ENCODE measurements at regions not wholly inside any gene's neighbourhood (a gene's known extent, or its start where the extent isn't known, plus 50 kb on each side); places are given as distances from the start of the nearest gene placed in this dataset.
A peak's percentile ranks its signal among the peaks of the same experiment; 100 is the strongest.

DNA sequence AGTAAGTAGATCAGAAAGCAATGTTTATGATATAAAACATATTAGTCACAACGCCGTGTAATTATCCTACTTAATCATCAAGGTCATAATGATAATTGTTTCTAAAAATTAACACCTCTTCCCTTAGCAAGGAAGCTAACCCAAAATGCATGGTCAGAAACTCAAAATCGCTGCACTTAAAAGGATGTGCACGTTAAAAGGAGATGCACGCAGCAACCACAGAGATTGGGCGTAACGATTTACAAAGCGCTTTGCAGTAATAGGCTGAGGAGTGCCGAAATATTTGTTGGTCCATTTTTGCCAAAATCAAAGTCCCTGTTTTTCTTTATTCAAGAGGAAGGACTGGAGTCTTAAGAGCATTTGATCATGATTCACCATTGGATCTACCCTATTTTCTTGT lies 1077.2 kb downstream of the VRK1 start:
- H3K4me3 ChIP-seq (ENCODE audit: low read length): no peak overlapping the region
- DNase-seq (ENCODE audit: low read depth): no peak
- TF ChIP-seq, protein P1, sequence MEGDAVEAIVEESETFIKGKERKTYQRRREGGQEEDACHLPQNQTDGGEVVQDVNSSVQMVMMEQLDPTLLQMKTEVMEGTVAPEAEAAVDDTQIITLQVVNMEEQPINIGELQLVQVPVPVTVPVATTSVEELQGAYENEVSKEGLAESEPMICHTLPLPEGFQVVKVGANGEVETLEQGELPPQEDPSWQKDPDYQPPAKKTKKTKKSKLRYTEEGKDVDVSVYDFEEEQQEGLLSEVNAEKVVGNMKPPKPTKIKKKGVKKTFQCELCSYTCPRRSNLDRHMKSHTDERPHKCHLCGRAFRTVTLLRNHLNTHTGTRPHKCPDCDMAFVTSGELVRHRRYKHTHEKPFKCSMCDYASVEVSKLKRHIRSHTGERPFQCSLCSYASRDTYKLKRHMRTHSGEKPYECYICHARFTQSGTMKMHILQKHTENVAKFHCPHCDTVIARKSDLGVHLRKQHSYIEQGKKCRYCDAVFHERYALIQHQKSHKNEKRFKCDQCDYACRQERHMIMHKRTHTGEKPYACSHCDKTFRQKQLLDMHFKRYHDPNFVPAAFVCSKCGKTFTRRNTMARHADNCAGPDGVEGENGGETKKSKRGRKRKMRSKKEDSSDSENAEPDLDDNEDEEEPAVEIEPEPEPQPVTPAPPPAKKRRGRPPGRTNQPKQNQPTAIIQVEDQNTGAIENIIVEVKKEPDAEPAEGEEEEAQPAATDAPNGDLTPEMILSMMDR (conservative IDR thresholded peaks at IDR 0.05; ENCODE audit: low read depth, low read length): no peak

GRCh38 chr14:97878206-97878605 lies 1081.0 kb downstream of the VRK1 start:
- DNase-seq (ENCODE audit: low read depth): no peak
- H3K4me3 ChIP-seq (ENCODE audit: low read length): no peak overlapping the region

GRCh38 chr14:97878727-97879126 lies 1081.5 kb downstream of the VRK1 start:
- DNase-seq (ENCODE audit: low read depth): peak; percentile 4
- TF ChIP-seq, protein P1 (conservative IDR thresholded peaks at IDR 0.05; ENCODE audit: low read depth, low read length): no peak
- H3K4me3 ChIP-seq (ENCODE audit: low read length): no peak overlapping the region

More at GRCh38 chr14:97878206-97878605, 1081.0 kb downstream of the VRK1 start:
- TF ChIP-seq, protein P1 (conservative IDR thresholded peaks at IDR 0.05; ENCODE audit: low read depth, low read length): no peak

DNA sequence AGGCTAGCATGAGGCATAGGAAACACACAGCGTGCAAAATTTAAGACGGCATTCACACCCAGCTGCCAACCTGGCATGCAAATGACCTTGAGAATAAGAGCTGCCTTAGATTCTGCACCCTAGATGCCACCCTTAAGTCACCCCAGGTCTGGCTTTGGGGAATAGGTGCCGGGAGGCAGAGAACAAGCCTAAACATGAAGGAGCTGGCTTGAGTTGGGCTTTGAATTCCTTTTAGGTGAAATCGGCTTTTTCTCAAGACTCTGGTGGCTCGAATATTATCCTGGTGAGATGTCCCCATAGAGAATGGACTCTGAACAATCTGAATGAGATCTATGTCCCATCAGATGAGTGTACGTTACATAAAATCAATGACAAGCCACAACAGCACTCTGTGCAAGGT lies 1090.5 kb downstream of the VRK1 start:
- TF ChIP-seq, protein P1 (conservative IDR thresholded peaks at IDR 0.05; ENCODE audit: low read depth, low read length): no peak
- DNase-seq (ENCODE audit: low read depth): no peak
- H3K4me3 ChIP-seq (ENCODE audit: low read length): no peak overlapping the region

GRCh38 chr14:97888331-97888730 lies 1091.1 kb downstream of the VRK1 start:
- no peak overlapping the region for H3K4me3 ChIP-seq (ENCODE audit: low read length)
- TF ChIP-seq, protein P1 (conservative IDR thresholded peaks at IDR 0.05; ENCODE audit: low read depth, low read length): no peak
- DNase-seq (ENCODE audit: low read depth): no peak

GRCh38 chr14:97891515-97891914 lies 1094.3 kb downstream of the VRK1 start:
- no peak for DNase-seq (ENCODE audit: low read depth)
- no peak overlapping the region for H3K4me3 ChIP-seq (ENCODE audit: low read length)
- TF ChIP-seq, protein P1 (conservative IDR thresholded peaks at IDR 0.05; ENCODE audit: low read depth, low read length): no peak

- H3K4me3 ChIP-seq (ENCODE audit: low read length): no peak overlapping the region
- TF ChIP-seq, protein P1 (conservative IDR thresholded peaks at IDR 0.05; ENCODE audit: low read depth, low read length): no peak
- DNase-seq (ENCODE audit: low read depth): no peak
Measured at GRCh38 chr14:97894552-97894951, 1097.4 kb downstream of the VRK1 start.

Data from retinal pigment epithelial cell (primary cell).